ENCODE measurements at regions not wholly inside any gene's neighbourhood (a gene's known extent, or its start where the extent isn't known, plus 50 kb on each side); places are given as distances from the start of the nearest gene placed in this dataset.
"Not testable (repeated sequence)": the region's sequence is repeated elsewhere in the genome, so short reads cannot be mapped to it uniquely, and the experiment has no call there.

DNA sequence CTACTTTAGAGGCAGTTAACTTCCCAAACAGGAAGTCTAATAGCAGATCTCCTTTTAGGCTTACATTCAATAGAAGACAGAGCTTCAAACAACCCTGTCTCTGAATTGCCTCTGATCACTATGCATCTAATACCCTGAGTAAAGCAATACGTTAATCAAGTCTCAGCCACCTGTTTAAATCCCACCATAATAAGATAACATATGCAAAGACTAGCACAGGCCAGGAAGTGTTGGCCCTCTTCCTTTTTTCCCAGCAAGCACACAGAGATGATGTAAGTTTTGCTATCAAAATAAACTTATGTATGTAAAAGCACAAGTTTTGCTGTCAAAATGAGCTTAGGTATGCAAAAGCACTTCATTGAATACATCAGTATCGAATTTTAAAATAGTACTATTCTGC is 385.5 kb downstream of the RND3 start:
- no peak for DNase-seq (ENCODE audit: low spot score)

DNA sequence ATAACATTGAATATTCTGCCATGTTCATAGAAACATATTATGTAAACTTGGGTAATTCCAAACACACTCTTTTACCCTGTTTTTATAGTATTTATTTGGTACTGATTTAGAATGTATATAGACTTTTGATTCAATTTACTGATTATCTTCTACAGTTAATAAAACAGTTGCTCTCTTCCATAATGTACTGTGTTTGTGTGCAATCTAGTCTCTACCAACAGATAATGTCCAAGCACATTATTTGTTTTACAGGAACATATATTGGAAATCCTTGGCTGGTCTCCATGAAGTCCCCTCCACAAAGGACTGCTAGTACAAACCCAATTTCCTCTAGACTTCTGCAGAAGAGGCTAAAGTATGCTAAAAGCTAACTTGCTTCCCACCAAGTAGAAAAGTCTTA is 386.6 kb downstream of the RND3 start:
- no peak for DNase-seq (ENCODE audit: low spot score)

DNA sequence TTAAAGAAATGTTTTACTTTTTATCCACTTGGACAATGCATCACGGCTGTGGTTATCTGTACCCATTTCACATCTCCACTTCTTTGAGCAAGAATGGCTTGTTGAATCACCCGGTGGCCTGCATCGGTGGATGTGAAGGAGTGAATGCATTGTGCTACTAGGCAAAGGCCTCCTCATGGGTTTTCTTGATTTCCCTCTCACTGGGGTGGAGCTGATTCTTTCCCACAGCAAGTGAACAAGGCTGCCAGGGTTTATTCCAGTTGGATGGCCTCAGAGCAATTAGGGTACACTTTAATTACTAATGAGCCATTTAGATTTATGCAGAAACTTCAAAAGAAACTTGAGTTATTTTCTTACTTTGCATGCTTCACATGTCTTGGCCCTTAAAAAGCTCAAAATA is 387.1 kb downstream of the RND3 start:
- no peak for DNase-seq (ENCODE audit: low spot score)

DNA sequence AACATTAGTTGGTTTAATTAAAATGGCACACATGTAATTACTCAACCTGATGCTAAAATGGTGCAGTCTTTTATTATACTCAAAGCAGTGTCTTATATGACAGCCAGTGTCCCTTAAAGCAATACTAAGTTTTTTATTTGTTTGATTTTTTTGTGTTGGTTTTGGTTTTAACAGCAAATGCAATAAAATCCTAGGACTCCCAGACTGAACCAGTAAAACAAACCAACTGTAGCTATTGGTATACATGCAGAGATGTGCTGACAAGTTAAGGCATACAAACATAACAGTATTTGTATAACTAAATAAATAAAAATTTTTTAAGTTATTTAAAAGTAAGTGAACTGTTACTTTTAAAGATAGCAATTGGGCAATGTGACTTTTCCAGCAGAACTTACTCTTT is 387.7 kb downstream of the RND3 start:
- no peak for DNase-seq (ENCODE audit: low spot score)

DNA sequence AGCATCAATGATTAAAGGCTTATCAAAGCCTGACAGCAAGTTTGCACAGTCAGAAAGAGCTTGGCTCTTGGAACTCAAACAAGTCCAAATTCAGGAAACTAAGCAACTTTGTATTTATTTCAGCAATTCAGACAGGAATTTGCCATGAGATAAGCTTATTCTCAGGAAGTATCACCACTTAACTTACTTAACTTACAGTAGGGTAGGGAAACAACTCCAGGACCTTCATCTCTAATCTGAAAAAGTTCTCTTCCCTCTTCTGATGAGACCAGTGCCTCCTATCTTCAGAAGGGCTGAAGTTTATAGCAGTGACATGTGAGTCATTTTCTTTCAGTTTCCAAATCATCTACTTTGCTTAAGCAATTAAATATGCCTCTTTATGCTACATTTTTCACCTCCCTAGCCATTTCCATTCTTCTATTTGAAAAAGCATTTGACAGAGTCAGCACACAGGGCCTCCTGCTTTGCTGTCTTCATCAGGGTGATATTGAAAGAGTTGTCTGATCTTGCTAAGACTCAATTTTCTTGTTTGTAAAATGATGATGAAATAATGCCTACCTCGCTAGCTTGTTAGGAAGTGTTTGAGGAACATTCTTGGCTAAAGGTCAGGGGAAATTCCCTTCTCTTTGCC is 389.5 kb downstream of the RND3 start:
- peak; percentile 23 for DNase-seq (ENCODE audit: low spot score)

DNA sequence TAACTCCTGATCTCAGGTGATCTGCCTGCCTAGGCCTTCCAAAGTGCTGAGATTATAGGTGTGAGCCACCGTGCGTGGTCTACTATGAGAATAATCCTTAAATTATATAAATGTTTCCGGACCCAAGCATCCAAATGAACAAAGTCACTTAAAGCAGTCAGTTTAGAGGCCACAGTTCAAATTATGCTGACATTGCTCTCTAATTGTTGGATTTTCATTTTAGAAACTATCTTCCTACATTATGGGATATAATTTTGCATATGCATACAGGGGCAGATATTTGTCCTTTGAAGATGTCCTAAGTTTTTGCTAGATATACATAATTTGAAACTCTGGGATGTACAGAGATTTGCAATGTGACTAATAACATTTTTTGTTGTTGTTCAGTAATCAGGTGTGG is 390.1 kb downstream of the RND3 start:
- no peak for DNase-seq (ENCODE audit: low spot score)

DNA sequence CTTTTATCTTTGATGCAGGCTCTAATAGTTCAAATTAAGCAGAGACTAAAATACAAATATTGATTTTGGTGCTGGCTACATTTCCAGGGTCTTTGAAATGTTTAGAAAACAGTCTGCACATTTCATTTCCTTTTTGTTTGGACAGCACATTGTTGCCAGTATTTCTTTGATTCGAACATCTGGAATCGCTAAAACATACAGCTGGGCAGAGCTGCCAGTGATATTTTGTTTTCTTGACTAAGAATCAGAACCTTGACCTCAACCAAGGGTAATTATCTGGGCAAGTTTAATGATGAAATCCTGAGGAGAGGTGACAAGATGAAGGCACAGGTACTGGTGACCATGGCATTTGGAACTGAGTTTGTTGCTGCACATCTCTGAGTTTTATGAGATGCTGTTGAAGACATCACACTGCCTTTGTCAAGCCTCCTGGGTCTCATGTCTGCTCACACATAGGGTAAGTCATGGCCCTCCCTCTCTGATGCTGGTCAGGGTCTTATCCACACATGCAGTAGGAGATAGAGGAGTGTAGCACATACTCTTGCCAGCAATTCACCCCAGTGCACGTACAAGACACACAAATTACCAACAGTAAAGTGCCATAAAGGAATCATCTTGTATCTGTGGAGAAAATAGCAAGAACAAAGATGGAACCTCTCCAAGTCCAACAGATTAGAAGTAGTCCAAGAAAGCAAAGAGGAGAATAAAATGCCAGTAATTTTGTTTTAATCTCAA is 391.9 kb downstream of the RND3 start:
- DNase-seq (ENCODE audit: low spot score): no peak

DNA sequence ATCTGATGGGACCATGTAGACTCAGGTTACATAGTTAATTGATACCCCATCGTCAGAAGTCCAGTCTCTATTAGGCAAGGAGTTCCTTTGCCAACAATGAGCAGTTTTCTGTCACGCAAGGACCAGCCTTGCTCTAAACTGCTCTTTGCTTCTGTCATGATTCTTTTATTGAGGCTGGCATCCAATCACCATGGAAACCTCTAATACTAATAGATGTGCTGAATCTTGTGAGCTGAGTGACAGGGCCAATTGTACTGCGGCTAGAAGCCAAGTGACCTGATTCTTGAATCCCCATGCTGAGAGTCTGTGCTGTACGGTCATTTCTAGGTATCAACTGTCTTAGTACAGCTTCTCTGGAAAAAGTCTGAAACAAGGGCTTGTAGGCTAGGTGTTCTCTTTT is 395.6 kb downstream of the RND3 start:
- no peak for DNase-seq (ENCODE audit: low spot score)

DNA sequence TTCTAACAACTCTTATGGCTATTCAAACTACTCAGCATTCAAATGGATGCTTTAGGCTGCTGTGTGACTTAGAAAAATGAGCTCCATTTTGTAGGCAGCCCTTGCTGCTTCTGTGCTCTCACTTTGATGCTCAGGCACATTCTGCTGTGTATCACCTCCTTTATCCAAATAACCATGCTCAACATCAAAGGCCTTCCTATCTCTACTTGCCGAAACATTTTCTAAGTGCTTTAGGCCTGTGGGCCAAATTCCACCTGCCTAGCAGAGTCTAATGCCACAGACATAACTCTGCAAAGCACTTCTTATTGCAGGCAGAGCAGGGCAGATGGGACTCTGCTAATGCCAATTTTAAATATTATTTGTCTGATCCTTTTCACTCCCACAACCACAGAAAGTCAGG is 397.4 kb downstream of the RND3 start:
- DNase-seq (ENCODE audit: low spot score): no peak

DNA sequence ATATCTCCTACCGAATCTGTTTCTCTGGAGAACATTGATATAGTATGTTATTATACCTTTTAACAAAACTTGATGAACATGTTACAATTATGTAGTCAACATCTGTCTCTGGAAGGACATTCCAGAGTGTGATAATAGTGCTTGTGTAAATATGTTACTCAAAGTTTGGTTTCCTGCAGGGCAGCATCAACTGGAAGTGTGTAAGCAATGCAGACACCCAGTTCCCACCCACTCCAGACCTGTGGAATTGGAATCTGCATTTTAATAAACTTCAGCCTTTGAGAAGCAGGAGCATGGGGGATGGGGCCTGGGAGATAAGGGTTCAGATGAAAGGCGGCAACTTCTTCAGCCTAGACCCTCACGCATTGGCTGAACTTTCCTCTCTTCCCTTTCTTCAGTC is 398.9 kb downstream of the RND3 start:
- no peak for DNase-seq (ENCODE audit: low spot score)

DNA sequence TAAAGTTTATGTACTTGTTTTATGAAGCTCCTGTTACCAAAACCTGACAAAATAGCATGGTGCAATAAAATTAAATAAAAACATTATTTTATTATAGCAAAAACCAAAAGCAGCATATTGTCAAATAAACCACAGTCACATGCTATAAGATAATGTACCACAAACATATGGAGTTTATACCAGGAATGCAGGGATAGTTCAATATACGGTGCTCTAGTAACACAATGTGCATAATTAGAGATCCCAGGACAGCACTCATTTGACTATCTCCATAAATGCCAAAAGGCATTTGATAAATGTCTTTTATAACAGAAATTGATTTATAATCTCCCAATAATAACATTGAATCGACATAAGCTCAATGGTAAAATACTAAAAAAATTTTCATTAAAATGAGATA is 402.0 kb downstream of the RND3 start:
- no peak for DNase-seq (ENCODE audit: low spot score)

DNA sequence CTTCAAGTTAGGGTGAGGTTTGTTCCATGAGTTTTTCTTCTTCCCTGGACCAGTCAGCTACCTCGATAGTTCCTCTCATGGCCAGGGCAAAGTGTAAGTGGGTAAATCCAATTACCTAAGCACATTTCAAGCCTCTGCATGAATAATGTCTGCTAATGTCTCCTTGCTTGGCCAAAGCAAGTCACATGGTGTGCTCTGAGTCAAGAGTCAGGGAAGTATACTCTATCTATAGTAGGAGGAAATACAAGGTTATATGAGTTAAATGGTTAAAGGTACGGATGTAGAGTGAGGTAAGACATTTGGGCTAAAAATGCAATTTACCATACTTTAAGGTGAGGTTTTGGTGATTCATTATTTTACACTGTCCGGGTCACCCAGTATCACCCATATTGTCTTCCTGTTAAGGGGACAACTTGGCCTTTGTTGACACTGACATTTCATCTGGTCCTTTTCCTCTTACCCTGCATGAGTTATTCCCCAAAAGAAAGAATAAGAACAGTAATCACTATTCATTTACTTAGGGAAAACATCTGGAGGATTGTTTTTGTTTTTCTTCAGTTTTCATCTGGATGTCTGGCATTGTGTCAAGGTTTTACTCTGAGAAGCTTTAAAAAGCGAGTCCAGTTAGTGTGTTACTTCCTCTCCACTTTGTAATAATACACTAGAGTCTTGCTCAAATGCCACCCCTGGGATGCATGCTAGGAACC is 405.5 kb downstream of the RND3 start:
- DNase-seq (ENCODE audit: low spot score): no peak

DNA sequence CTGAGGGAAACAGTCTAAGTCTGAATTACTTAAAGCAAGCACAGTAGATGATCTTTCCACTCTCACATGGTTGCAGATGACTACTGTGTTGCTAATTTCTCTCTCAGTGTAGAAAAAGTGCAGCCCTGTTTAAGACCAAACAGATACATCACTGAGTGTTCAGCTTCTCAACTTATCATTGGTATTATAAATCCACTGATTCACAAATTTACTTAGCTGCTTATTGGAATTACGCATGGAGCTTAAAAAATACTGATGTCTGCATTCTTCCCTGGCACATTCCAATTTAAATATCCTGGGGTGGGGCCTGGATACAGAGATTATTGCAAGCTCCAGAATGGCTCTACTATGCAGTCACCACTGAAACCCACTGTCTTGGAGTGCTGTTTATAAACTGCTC is 411.2 kb downstream of the RND3 start:
- no peak for DNase-seq (ENCODE audit: low spot score)

DNA sequence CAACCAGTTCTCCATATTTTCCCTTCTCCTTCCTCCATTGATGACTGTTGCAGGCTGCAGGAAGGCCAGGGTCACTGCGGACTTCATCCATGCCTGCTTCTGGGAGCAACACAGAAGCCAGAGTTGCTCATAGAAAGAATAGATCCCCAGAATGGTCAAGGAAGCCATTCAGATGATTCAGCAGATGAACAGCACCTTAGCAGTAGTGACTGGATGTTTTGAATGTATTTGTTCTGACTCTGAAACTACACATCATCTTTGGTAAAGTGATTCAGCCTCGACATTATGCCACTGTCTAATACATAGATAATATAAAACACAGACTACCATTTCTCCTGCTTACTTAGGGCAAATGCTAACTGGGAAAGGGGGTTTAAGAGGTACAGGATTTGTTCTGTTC is 411.6 kb downstream of the RND3 start:
- DNase-seq (ENCODE audit: low spot score): no peak

DNA sequence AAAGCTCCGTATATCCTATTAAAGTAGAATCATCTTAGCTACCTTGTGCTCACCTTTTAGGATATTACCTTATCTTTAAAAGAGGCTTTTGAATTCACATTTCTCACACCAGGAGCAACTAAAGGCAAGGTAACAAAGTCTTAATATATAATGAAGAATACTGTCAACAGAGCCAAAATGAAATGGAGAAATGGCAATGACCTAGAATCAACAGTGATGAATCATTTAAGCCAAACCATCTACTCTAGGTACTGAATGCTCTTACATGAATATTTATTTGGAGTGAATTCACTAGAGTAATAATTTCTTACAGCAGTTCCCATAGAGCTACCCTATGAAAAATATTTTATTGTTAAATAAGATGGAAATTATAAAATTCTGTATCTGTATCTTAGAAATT is 421.0 kb downstream of the RND3 start:
- no peak for DNase-seq (ENCODE audit: low spot score)

DNA sequence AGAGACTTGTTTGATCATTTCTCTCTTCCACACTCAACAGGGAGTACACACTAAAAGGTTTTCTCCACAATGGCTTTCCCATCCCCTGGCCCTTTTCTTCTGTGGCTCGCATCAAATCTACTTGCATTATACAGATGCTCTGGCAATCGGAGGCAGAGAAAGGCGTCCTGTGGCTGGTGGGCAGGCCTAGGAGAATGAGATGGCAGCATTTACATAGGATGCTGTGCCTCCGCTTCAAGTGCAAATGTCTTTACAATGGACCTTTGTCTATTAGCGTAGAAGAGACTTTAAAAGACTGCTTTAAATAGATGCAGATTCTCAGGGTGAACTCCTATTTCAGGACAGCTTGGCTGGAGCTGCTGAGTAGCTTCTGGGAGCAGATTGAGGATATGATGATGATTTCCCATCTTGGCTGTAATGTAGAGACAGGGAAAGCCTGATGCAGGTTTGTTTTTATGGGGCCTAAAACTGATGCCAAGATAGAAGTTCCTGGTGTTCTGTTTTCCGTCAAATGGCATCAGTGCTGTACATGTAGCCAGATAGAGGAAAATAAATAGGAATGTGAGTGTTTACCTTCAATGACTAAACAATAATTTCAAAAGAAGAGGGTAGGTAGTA is 423.4 kb downstream of the RND3 start:
- DNase-seq (ENCODE audit: low spot score): no peak

DNA sequence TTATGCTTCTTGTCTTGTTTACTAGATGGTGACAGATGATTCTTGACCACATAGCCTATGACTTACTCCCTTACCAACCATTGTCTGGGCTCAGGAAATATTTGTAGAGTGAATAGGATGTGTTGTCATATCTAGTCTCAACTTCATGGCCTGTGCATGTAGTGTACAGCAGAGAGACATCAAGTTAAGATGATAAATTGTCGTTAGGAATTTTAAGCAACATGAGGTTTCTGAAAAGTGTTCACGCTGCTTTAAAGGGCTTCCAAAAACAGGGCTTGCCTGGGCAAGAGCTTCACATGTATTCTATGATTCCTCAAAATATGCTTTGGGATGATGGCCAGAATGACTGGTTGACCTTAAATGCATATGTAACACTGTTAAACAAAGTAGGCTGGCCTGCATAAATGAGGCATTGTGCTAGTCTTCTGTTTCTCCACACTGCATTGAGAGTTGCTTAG is 424.0 kb downstream of the RND3 start:
- no peak for DNase-seq (ENCODE audit: low spot score)

DNA sequence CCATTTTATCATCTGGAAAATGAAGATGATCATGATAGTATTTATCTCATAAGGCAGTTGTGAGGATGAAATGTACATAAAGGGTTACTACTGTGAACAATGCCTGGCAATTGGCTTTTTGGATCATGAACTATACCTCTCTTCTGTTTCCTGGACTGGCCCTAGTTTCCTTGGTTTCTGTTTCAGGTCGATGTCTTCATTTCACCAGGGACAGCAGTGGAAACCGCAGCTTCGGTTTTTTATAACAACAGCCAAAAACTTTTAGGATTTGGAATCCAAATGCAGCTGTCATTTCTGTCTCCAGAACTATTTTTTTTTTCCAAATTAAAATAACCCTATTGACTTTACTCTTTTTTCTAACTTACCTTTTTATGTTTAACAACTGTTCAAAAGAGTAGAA is 425.1 kb downstream of the RND3 start:
- DNase-seq (ENCODE audit: low spot score): no peak

DNA sequence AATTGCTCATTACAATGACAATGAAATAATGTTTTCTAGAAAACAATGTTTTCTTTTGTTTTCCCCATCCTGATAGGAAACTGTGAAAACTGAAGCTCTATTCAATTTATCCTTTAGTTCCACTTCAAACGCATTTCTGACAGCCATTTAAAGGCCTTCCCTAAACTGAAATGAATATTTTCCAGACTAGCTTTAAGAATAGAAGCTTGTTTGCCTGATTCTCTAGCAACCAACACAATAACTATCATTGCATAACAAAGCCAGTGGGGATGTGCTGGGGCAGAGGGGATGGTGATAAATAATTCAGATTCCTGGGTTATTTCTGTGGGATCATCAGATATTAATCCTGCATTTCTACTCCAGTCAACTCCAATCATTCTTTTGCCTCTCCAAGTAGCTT is 427.1 kb downstream of the RND3 start:
- no peak for DNase-seq (ENCODE audit: low spot score)

DNA sequence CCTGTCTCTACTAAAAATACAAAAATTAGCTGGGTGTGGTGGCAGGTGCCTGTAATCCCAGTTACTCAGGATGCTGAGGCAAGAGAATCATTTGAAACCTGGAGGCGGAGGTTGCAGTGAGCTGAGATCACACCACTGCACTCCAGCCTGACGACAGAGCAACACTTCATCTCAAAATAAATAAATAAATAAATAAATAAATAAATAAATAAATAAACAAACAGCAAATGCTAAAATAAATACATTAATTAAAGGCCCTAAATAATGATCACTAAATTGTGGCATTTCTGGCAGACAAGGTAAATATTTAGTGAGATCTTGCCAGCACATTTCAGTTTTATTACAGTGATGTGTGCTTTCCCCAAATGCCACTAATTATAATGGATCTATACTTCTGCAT is 427.8 kb downstream of the RND3 start:
- DNase-seq (ENCODE audit: low spot score): not testable (repeated sequence)

DNA sequence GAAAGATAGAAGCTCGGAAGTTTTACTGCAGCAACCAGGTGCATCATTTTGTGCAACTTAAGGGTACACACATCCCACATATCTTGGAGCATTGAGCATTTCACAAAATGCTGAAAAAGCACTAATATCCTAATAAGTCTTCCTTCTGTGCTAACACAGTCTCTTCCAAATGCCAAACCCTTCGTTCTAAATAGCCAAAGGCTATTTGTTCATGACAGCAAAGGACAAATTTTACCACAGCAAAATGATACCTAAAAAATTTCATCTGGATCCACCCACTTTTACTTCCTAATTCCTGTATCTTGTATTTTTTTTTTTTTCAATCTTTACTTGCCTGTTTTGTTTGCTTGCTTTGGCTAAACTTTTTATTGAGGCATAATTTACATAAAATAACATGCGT is 435.0 kb downstream of the RND3 start:
- no peak for DNase-seq (ENCODE audit: low spot score)

DNA sequence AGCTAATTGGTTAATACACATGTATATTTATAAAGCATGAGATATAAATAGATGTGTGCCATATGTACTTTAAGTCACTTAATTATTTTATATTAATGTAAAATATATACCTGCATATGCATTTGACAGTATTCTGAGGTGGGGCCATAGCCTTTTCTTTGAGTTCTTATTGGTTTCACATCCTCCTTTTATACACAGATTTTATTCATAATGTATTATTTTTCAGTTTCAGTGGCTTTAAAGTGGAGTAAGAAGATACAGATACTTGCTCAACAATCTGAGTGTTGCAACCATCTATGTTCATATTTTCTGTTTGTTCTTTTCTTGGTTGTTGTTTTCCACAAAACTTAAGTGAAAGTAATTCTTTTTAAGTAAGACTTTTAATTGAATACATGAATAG is 436.5 kb downstream of the RND3 start:
- no peak for DNase-seq (ENCODE audit: low spot score)

DNA sequence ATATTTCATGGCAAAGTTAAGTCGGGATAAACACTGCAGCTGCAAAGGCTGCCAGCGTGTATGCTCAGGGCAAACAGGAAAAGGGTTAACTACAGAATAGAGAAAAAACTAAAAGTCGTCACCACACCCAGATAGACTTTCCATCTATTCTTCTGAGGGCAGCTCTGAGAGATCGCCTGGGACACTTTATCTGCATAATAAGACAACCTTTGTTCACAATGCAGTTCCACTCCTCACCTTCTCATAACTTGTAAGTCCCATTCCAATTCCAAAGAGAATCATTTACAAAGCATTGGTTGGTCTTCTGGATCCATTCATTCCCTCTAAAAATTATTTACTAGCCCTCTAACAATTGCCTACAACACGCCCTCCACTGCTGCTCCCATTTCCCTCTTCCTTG is 437.4 kb downstream of the RND3 start:
- DNase-seq (ENCODE audit: low spot score): no peak

All from HuH-7 (cell line).